ENCODE measurements at regions not wholly inside any gene's neighbourhood (a gene's known extent, or its start where the extent isn't known, plus 50 kb on each side); places are given as distances from the start of the nearest gene placed in this dataset.

GRCh38 chr5:169350759-169351240 lies 49.9 kb upstream of the SLIT3 start:
- TF ChIP-seq CTCF (IDR thresholded peaks at IDR 0.05) (no peak), EP300 (IDR thresholded peaks at IDR 0.05) (no peak), POLR2A (IDR thresholded peaks at IDR 0.05) (no peak)

Measured in stomach (tissue), 4 donors.